ENCODE measurements at regions not wholly inside any gene's neighbourhood (a gene's known extent, or its start where the extent isn't known, plus 50 kb on each side); places are given as distances from the start of the nearest gene placed in this dataset.

- TF ChIP-seq CHD7 (IDR thresholded peaks at IDR 0.05; ENCODE audit: insufficient replicate concordance, low read length) (no peak), CHD2 (IDR thresholded peaks at IDR 0.05; ENCODE audit: low read length) (no peak), ZNF274 (IDR thresholded peaks at IDR 0.05; ENCODE audit: borderline replicate concordance, extremely low read depth, low read length) (no peak), HDAC6 (IDR thresholded peaks at IDR 0.05; ENCODE audit: low read depth, low read length) (no peak), RFX5 (IDR thresholded peaks at IDR 0.05; ENCODE audit: borderline replicate concordance, low read depth, low read length) (no peak), CHD1 (IDR thresholded peaks at IDR 0.05; ENCODE audit: low read depth, low read length) (no peak), SP1 (IDR thresholded peaks at IDR 0.05; ENCODE audit: low read depth, low read length) (no peak), TBP (IDR thresholded peaks at IDR 0.05; ENCODE audit: low read depth, low read length) (no peak), SIRT6 (IDR thresholded peaks at IDR 0.05; ENCODE audit: low read length) (no peak), CREB1 (IDR thresholded peaks at IDR 0.05) (no peak), USF2 (IDR thresholded peaks at IDR 0.05; ENCODE audit: low read length) (no peak)
Measured at GRCh38 chr16:8044796-8045195, 545.5 kb downstream of the TMEM114 start (continued).
